GM23338 (cell line): ENCODE measurements at regions not wholly inside any gene's neighbourhood (a gene's known extent, or its start where the extent isn't known, plus 50 kb on each side); places are given as distances from the start of the nearest gene placed in this dataset.

Experiments used
- ATAC-seq: fragments of 200-7000 bp; cut with Tn5 transposase; 3 replicates; pipeline ENCODE4 v1.9.1; 2020
- DNase-seq: peaks from one replicate; pipeline ENCODE4 v3.0.0-alpha.2; 2015; ENCODE audit warnings: low spot score
- H2AFZ ChIP-seq: fragments of 200-600 bp; sonication (generic); 2 replicates; pipeline ENCODE4 v1.8.0; 2016; ENCODE audit warnings: antibody characterized with exemption, mild to moderate bottlenecking, moderate library complexity
- H3F3A ChIP-seq: fragments of 200-600 bp; sonication (generic); replicated peaks from 2 replicates; pipeline ENCODE4 v1.8.0; 2017; ENCODE audit warnings: antibody characterized with exemption, mixed run types, low read depth
- H3K27ac ChIP-seq: fragments of 200-600 bp; sonication (generic); 2 replicates; pipeline ENCODE4 v1.6.1; 2016; ENCODE audit warnings: low read depth
- H3K27me3 ChIP-seq: fragments of 200-600 bp; sonication (generic); 2 replicates; pipeline ENCODE4 v1.8.0; 2016; ENCODE audit warnings: mild to moderate bottlenecking, mixed run types, moderate library complexity; ENCODE audit not compliant: insufficient read depth
- H3K36me3 ChIP-seq: fragments of 200-600 bp; sonication (generic); 2 replicates; pipeline ENCODE4 v1.8.0; 2016; ENCODE audit warnings: mild to moderate bottlenecking; ENCODE audit not compliant: insufficient read depth
- H3K4me1 ChIP-seq: fragments of 200-600 bp; sonication (generic); 2 replicates; pipeline ENCODE4 v1.8.0; 2016; ENCODE audit warnings: mild to moderate bottlenecking, moderate library complexity; ENCODE audit not compliant: insufficient read depth
- H3K4me2 ChIP-seq: fragments of 200-600 bp; sonication (generic); 2 replicates; pipeline ENCODE4 v1.7.1; 2017; ENCODE audit warnings: mixed run types
- H3K4me3 ChIP-seq: fragments of 200-600 bp; sonication (generic); 2 replicates; pipeline ENCODE4 v1.6.1; 2016; ENCODE audit warnings: mixed run types
- H3K79me2 ChIP-seq: fragments of 200-600 bp; sonication (generic); replicated peaks from 2 replicates; pipeline ENCODE4 v1.8.0; 2017; ENCODE audit warnings: mild to moderate bottlenecking; ENCODE audit not compliant: insufficient read depth
- H3K9me2 ChIP-seq: fragments of 200-600 bp; sonication (generic); 2 replicates; pipeline ENCODE4 v1.8.0; 2017; ENCODE audit not compliant: insufficient read depth
- H4K20me1 ChIP-seq: fragments of 200-600 bp; sonication (generic); replicated peaks from 2 replicates; pipeline ENCODE4 v1.8.0; 2017; ENCODE audit warnings: mild to moderate bottlenecking; ENCODE audit not compliant: insufficient read depth
- H3K27ac Mint-ChIP-seq: 2 replicates; pipeline ENCODE4 v1.8.0; 2020; ENCODE audit warnings: inconsistent platforms, mild to moderate bottlenecking, moderate library complexity, mixed read lengths
- H3K27me3 Mint-ChIP-seq: 3 replicates; pipeline ENCODE4 v1.8.0; 2022; ENCODE audit warnings: low read depth, mild to moderate bottlenecking, moderate library complexity, mixed read lengths, inconsistent platforms; ENCODE audit not compliant: insufficient read depth, poor library complexity
- H3K36me3 Mint-ChIP-seq: 3 replicates; pipeline ENCODE4 v1.8.0; 2021; ENCODE audit warnings: low read depth, mild to moderate bottlenecking, inconsistent platforms, moderate library complexity, mixed read lengths
- H3K4me1 Mint-ChIP-seq: 3 replicates; pipeline ENCODE4 v1.8.0; 2020; ENCODE audit warnings: mild to moderate bottlenecking, inconsistent platforms, mixed read lengths
- H3K4me3 Mint-ChIP-seq: 3 replicates; pipeline ENCODE4 v1.8.0; 2021; ENCODE audit warnings: moderate library complexity, mild to moderate bottlenecking, inconsistent platforms, mixed read lengths
- H3K9me3 Mint-ChIP-seq: 3 replicates; pipeline ENCODE4 v1.8.0; 2020; ENCODE audit warnings: moderate library complexity, mild to moderate bottlenecking, inconsistent platforms, mixed read lengths
- CREB1 ChIP-seq: fragments of 250-450 bp; sonication (Bioruptor Pico); IDR thresholded peaks from 2 replicates; pipeline ENCODE4 v1.5.0; 2020; ENCODE audit warnings: low read depth, mild to moderate bottlenecking, moderate library complexity
- ETS1 ChIP-seq: IDR thresholded peaks from 2 replicates; pipeline ENCODE4 v1.6.1; 2016; ENCODE audit warnings: antibody characterized with exemption
- EZH2 ChIP-seq: fragments of 200-600 bp; sonication (generic); IDR thresholded peaks from one replicate; pipeline ENCODE4 v1.8.0; 2017; ENCODE audit warnings: antibody characterized with exemption, mild to moderate bottlenecking, low read depth; ENCODE audit not compliant: unreplicated experiment
- EZH2phosphoT487 ChIP-seq: fragments of 200-600 bp; sonication (generic); IDR thresholded peaks from one replicate; pipeline ENCODE4 v1.8.1; 2018; ENCODE audit warnings: antibody characterized with exemption; ENCODE audit not compliant: unreplicated experiment
- JUNB ChIP-seq: IDR thresholded peaks from one replicate; pipeline ENCODE4 v1.6.1; 2016; ENCODE audit warnings: antibody characterized with exemption; ENCODE audit not compliant: unreplicated experiment
- NANOG ChIP-seq: IDR thresholded peaks from 2 replicates; pipeline ENCODE4 v1.6.1; 2016; ENCODE audit warnings: antibody characterized with exemption, borderline replicate concordance
- POLR2AphosphoS5 ChIP-seq: IDR thresholded peaks from 2 replicates; pipeline ENCODE4 v1.6.1; 2016; ENCODE audit warnings: antibody characterized with exemption, low read depth
- STAT1 ChIP-seq: IDR thresholded peaks from one replicate; pipeline ENCODE4 v1.6.1; 2016; ENCODE audit warnings: antibody characterized with exemption; ENCODE audit not compliant: unreplicated experiment
- ZNF114 ChIP-seq: fragments of 250-450 bp; sonication (Bioruptor Pico); IDR thresholded peaks from 2 replicates; pipeline ENCODE4 v1.5.0; 2020; ENCODE audit warnings: mild to moderate bottlenecking, moderate library complexity
- ZNF462 ChIP-seq: fragments of 250-450 bp; sonication (Bioruptor Pico); IDR thresholded peaks from 2 replicates; pipeline ENCODE4 v1.5.0; 2020; ENCODE audit warnings: mild to moderate bottlenecking, moderate library complexity
- TF ChIP-seq, protein P1 (sequence below): IDR thresholded peaks from one replicate; pipeline ENCODE4 v1.6.1; 2018; ENCODE audit warnings: antibody characterized with exemption; ENCODE audit not compliant: unreplicated experiment
- TF ChIP-seq, protein P2 (sequence below), 2 experiments: fragments of 200-600 bp in 1 of 2; sonication (generic) in 1 of 2; conservative IDR thresholded peaks; 2 replicates each; pipeline versions ENCODE4 v1.5.1 to v1.6.1; 2016 to 2017; ENCODE audit warnings: antibody characterized with exemption in 2 of 2, low read depth in 2 of 2, mild to moderate bottlenecking in 2 of 2, moderate library complexity in 1 of 2

- no peak for TF ChIP-seq ETS1
Observed at GRCh38 chr2:198465970-198466369, 661.6 kb downstream of the PLCL1 start (continued).

- Histone ChIP-seq H2AFZ (peak overlapping the region; percentile 43; the same call in 1 of the 2 replicates), H3K27me3 (no peaks in the 10 kb centered on the region), H3K36me3 (no peaks in the 10 kb centered on the region), H3K4me3 (no peak overlapping the region), H4K20me1 (no peaks in the 10 kb centered on the region), H3K27ac (no peak overlapping the region), H3K4me2 (no peak overlapping the region), H3F3A (no peaks in the 10 kb centered on the region), H3K9me2 (0 out of 2 replicates have a peak, but pooled peaks cover 6% of the 10 kb centered on the region), H3K4me1 (no peaks in the 10 kb centered on the region), H3K79me2 (no peaks in the 10 kb centered on the region)
- DNase-seq (no peak), ATAC-seq (no peak)
- no peaks in the 10 kb centered on the region for H3K9me3 Mint-ChIP-seq
- H3K4me3 Mint-ChIP-seq = no peak overlapping the region
- H3K27me3 Mint-ChIP-seq = peaks cover 2% of the 10 kb centered on the region
- no peaks in the 10 kb centered on the region for H3K4me1 Mint-ChIP-seq
- no peaks in the 10 kb centered on the region for H3K36me3 Mint-ChIP-seq
- no peak overlapping the region for H3K27ac Mint-ChIP-seq
- TF ChIP-seq EZH2phosphoT487 (no peak), JUNB (no peak), CREB1 (CRISPR knock-in tag) (no peak), STAT1 (no peak), POLR2AphosphoS5 (no peak), ZNF114 (CRISPR knock-in tag) (no peak), ETS1 (no peak), EZH2 (no peak), NANOG (no peak), ZNF462 (no peak)
- TF ChIP-seq, protein P1, sequence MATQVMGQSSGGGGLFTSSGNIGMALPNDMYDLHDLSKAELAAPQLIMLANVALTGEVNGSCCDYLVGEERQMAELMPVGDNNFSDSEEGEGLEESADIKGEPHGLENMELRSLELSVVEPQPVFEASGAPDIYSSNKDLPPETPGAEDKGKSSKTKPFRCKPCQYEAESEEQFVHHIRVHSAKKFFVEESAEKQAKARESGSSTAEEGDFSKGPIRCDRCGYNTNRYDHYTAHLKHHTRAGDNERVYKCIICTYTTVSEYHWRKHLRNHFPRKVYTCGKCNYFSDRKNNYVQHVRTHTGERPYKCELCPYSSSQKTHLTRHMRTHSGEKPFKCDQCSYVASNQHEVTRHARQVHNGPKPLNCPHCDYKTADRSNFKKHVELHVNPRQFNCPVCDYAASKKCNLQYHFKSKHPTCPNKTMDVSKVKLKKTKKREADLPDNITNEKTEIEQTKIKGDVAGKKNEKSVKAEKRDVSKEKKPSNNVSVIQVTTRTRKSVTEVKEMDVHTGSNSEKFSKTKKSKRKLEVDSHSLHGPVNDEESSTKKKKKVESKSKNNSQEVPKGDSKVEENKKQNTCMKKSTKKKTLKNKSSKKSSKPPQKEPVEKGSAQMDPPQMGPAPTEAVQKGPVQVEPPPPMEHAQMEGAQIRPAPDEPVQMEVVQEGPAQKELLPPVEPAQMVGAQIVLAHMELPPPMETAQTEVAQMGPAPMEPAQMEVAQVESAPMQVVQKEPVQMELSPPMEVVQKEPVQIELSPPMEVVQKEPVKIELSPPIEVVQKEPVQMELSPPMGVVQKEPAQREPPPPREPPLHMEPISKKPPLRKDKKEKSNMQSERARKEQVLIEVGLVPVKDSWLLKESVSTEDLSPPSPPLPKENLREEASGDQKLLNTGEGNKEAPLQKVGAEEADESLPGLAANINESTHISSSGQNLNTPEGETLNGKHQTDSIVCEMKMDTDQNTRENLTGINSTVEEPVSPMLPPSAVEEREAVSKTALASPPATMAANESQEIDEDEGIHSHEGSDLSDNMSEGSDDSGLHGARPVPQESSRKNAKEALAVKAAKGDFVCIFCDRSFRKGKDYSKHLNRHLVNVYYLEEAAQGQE = no peak
- TF ChIP-seq, protein P2, sequence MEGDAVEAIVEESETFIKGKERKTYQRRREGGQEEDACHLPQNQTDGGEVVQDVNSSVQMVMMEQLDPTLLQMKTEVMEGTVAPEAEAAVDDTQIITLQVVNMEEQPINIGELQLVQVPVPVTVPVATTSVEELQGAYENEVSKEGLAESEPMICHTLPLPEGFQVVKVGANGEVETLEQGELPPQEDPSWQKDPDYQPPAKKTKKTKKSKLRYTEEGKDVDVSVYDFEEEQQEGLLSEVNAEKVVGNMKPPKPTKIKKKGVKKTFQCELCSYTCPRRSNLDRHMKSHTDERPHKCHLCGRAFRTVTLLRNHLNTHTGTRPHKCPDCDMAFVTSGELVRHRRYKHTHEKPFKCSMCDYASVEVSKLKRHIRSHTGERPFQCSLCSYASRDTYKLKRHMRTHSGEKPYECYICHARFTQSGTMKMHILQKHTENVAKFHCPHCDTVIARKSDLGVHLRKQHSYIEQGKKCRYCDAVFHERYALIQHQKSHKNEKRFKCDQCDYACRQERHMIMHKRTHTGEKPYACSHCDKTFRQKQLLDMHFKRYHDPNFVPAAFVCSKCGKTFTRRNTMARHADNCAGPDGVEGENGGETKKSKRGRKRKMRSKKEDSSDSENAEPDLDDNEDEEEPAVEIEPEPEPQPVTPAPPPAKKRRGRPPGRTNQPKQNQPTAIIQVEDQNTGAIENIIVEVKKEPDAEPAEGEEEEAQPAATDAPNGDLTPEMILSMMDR (conservative IDR thresholded peaks at IDR 0.05; ENCODE audit: low read depth in 2 of 2) = no peak
Observed at GRCh38 chr2:198456418-198456817, 652.0 kb downstream of the PLCL1 start.
